ENCODE measurements at regions not wholly inside any gene's neighbourhood (a gene's known extent, or its start where the extent isn't known, plus 50 kb on each side); places are given as distances from the start of the nearest gene placed in this dataset.
A peak's percentile ranks its signal among the peaks of the same experiment; 100 is the strongest.

- H3K27ac ChIP-seq (ENCODE audit: low read depth, low read length), result no peak overlapping the region
- CTCF ChIA-PET (ENCODE audit: partially characterized antibody), result interaction anchor here (1.0 kb wide), 1 partner anchor 17 kb away, joined by 4 read pairs; no protein-coding TSS in a partner anchor
- no peak for DNase-seq (ENCODE audit: low read depth in 1 of 2, low spot score in 2 of 2)
Observed at GRCh38 chr5:2432076-2432920, 319.2 kb downstream of the IRX2 start.

More at GRCh38 chr5:2432076-2432920, 319.2 kb downstream of the IRX2 start:
- Histone ChIP-seq H3K23ac (ENCODE audit: insufficient read length) (no peak overlapping the region), H3K79me2 (ENCODE audit: control insufficient read depth in 1 of 2, insufficient read depth in 2 of 2, low read length in 2 of 2) (no peaks in the 10 kb centered on the region), H2BK120ac (replicated peaks; ENCODE audit: low read depth, low read length) (no peak overlapping the region), H3K79me1 (ENCODE audit: low read depth, low read length) (no peaks in the 10 kb centered on the region), H2AK5ac (ENCODE audit: low read depth, low read length) (no peak overlapping the region), H4K5ac (ENCODE audit: insufficient read length, low read depth, low read length) (no peak overlapping the region), H2BK15ac (ENCODE audit: low read length) (no peak overlapping the region), H3K4me2 (ENCODE audit: insufficient read depth in 1 of 2, low read depth in 2 of 2, low read length in 2 of 2) (no peak overlapping the region; a peak in 1 of 4 replicates), H3K36me3 (ENCODE audit: control insufficient read depth in 2 of 4, insufficient read depth in 4 of 4, low read length in 3 of 4) (no peaks in the 10 kb centered on the region), H2BK5ac (ENCODE audit: low read depth, low read length) (no peak overlapping the region), H2AFZ (ENCODE audit: low read length) (peak overlapping the region; percentile 79; the same call in 1 of the 2 replicates), H3K18ac (ENCODE audit: extremely low read depth, low read length) (no peak overlapping the region), H3K4me1 (replicated peaks in 1 of 4; ENCODE audit: control insufficient read depth in 3 of 4, insufficient read depth in 4 of 4, low read length in 3 of 4) (no peaks in the 10 kb centered on the region), H3K4me3 (ENCODE audit: extremely low read depth in 1 of 4, insufficient read depth in 2 of 4, low read depth in 3 of 4, low read length in 4 of 4) (no peak overlapping the region; a peak in 1 of 8 replicates), H4K91ac (replicated peaks; ENCODE audit: insufficient read length, low read length) (no peak overlapping the region), H3K4ac (replicated peaks; ENCODE audit: insufficient read length, low read depth, low read length) (no peak overlapping the region), H2BK12ac (ENCODE audit: low read depth, low read length) (no peak overlapping the region), H3K23me2 (ENCODE audit: low read depth, low read length) (no peaks in the 10 kb centered on the region), H3K27me3 (replicated peaks in 1 of 4; ENCODE audit: control insufficient read depth in 3 of 4, extremely low read depth in 1 of 4, insufficient read depth in 3 of 4, low read length in 3 of 4) (no peaks in the 10 kb centered on the region), H4K8ac (ENCODE audit: extremely low read depth, insufficient read depth, low read length) (no peak overlapping the region), H4K20me1 (replicated peaks in 1 of 2; ENCODE audit: control insufficient read depth in 1 of 2, insufficient read depth in 2 of 2, low read length in 2 of 2) (no peaks in the 10 kb centered on the region), H3K14ac (ENCODE audit: insufficient read length) (no peak overlapping the region), H3K9ac (replicated peaks in 1 of 4; ENCODE audit: extremely low read depth in 1 of 4, low read depth in 3 of 4, low read length in 3 of 4) (no peak overlapping the region), H3K9me3 (ENCODE audit: insufficient read depth in 2 of 2, low read depth in 1 of 2, low read length in 1 of 2) (peaks cover 15 to 26% of the 10 kb centered on the region in 2 experiments), H2BK20ac (ENCODE audit: low read length) (no peak overlapping the region), H3K56ac (replicated peaks; ENCODE audit: insufficient read length, low read depth, low read length) (no peak overlapping the region)
- POLR2A ChIA-PET (ENCODE audit: partially characterized antibody), result no interaction called here
- no peak for FAIRE-seq
- 72% methylated on average over 14 of the region's 14 CpGs; no CpG with 5 or more reads in 1 of the 2 experiments for WGBS, 2 experiments (ENCODE audit: extremely low coverage in 1 of 2, insufficient coverage in 1 of 2, insufficient read length in 1 of 2, insufficient replicate concordance in 2 of 2, low coverage in 1 of 2, low lambda C conversion rate in 2 of 2, missing lambda C conversion rate in 1 of 2)
- no peak for TF ChIP-seq TAF7 (optimal IDR thresholded peaks at IDR 0.05; ENCODE audit: borderline replicate concordance, low read depth, low read length)
- TF ChIP-seq GTF2F1 (IDR thresholded peaks at IDR 0.05; ENCODE audit: borderline replicate concordance, low read depth, low read length), result no peak
- TF ChIP-seq BCL11A (IDR thresholded peaks at IDR 0.05; ENCODE audit: low read depth in 2 of 2, low read length in 2 of 2), result no peak

Measured in H1 (cell line).